ENCODE measurements at regions not wholly inside any gene's neighbourhood (a gene's known extent, or its start where the extent isn't known, plus 50 kb on each side); places are given as distances from the start of the nearest gene placed in this dataset.

DNA sequence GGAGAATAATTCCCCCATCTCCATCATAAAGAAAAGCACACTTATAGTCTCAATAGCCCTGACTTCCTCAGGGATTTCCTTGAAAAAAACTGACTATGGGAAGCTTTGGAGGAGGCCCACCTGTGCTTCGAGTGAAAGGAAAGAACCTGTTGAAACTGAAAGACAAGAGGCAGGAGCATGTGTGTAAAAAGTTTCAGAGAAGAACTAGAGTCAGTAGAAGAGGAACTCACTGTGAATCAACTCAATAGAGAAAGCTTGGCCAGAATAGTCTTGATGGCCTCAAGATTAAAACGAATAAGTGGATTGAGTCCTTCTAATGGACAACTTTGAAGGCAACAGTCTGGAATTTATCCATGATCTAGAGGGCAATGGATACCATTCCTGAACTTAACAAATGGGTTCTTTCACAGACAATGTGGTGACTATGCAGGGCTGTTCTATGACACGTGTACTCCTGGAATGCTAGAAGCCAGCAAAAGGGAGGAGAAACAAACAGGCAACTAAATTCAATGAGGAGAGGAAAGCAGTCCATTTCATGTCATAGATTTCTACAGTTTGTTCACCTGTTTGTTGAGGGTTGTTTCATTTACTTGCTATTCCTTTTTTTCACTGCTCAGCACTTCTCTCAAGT, 442.3 kb downstream of the GRB14 start:
- no peak for DNase-seq (ENCODE audit: low spot score)

DNA sequence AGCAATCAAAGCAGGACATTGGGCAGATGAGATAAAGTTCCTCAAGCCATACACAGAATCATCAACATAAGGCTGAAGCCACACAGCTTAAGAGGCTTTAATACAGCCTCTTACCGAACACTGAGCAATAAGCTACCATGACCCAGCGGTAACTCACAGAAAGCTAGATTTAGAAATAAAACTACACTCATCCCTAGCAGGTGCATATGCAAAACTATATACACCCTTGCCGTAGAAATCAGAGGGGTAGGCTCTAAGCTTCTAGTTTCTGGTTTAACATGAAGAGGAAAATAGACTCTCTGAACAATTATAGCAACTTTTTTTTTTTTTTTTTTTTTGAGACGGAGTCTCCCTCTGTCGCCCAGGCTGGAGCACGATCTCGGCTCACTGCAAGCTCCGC, 428.8 kb upstream of the FIGN start:
- DNase-seq (ENCODE audit: low spot score) = no peak

DNA sequence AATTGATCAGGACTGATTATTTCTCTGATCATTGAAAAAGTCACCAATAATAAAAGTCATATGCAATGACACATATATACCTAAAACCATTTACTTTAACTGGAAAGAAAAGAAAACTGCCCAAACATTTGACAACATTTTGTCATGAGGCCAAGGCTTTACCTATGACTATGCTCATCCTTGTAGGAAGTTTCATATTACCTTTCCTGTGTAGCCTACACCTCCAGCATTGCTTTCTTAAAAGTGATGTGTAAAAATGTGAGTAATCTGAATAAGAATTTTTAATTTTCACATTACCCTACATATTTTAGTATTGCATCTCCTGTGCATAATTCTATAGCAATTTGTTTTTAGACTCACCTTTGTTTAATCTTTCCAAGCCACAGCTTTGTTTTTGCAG, 419.8 kb upstream of the FIGN start:
- DNase-seq (ENCODE audit: low spot score) = no peak

DNA sequence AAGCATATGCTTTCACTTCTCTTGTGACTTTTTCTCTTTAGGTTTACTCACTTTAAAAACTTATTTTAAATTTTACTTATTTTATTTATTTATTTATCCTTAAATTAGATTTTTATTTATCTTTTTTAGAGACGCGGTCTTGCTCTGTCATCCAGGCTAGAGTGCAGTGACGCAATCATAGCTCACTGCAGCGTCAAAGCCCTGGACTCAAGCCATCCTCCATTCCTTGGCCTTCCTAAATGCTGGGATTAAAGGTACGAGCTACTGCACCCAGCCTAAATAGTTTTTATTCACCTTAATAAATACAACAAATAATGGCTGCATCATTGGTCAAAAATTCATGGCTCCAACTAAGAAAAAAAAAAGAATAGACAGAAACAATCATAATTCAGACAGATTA, 415.7 kb upstream of the FIGN start:
- no peak for DNase-seq (ENCODE audit: low spot score)

DNA sequence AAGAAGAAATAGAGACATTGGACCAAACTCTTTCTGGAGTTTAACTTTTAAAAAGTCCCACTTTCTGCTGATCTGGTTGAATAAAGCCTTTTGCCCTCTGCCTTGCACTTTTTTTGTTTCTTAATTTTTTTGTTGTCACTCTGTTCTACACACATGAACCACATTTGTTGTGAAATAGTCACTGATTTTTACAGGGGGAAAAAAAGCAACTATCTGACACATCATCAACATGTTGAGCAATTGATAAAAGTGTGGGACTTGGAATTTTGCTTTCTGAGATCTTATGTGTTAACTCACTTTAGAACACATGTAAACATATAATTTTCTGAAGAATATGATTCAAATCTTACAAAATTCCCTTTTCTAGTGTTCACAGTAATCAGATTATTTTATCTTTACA, 414.8 kb upstream of the FIGN start:
- DNase-seq (ENCODE audit: low spot score) = no peak

DNA sequence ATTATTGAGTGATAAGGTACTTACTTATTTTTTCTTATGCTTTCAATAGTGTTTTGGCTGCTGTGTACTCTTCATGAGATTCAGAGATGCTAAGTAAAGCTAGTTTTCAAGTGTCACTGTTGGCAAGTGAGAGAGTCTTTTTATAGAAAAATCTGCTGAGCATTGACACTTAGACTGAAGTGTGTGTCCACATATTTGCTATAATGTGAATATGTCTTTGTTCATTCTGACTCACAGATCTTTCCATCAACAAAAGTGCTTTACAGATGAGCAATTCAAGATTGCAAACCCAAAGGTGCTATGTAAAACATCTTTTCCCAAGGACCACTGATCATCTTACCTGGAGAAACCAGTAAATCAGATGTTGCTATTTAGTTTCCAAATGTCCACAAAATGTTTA, 410.6 kb upstream of the FIGN start:
- DNase-seq (ENCODE audit: low spot score) = no peak

DNA sequence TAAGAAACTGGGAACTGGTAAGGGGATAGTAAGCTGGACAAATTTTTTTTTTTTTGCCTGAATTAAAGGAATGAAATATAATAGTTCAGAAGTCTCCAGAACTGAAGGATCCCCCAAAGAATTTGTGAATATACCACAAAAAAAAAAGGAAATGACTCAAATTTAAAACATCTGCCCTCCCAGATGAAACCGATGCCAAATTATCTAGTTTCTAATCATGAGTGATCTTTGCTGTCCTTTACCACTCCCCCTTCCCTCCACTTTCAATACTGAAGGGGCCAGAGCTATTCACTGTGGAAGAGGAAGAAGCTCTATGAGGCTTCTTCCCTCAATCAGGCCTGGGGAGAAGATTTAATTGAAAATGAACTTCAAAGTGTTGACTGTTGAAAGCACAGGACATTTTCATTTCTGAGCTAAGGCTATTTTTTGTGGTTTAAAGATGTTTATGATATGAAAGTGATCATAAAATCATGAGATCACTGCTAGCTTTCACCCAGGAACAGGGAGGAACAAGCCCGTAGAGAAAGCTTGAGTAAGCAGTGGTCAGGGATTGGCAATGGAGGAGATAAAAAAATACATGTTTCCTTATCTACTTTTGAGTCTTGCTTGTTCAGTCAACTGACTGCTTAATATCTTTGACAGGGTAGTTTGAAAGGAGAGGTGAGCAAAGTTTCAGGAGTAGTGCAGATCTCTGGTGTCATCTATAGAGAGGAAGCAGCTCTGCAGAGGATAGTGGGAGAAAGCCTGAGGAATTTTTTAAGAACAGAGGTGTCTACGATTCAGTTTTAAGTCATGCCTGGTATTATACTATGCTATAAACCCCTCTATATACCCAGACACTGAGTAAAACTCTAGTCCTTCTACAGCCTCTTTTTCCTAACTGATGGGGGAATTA, 409.5 kb upstream of the FIGN start:
- DNase-seq (ENCODE audit: low spot score) = no peak

DNA sequence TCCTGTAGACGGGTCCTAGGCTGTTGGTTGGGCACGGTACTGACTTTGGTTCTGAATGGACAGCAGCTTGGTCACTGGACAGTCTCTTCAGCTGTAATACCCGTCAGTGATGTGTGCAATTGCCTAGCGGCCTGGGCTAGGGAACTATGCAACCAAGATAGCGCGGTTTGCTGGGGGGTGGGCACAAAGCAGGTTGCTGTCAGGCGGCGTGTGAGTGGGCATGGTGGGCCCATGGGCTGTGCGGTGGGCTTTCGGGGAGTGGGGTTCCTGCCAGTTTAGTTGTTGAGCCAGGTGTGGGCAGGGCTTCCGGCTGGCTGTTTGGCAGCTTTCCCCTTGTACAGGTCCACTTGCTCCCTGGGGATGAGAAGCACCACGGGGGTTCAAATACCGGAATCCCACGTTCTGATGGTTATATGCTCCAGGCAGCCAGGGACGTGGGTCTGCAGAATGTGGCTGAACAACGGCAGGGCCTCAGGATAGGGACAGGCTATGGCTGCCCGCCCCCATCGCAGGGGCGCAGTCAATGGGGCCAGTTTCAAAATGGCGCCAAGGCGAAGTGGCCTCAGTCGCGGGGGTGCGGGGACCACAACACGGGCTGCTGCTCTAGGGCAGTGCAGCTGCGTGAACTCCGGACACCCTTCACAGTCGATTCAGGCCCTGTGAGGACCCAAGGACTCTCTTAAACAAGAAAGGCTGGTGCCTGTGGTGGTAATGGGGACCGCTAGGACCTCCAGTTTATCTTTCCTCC, 407.5 kb upstream of the FIGN start:
- no peak for DNase-seq (ENCODE audit: low spot score)

DNA sequence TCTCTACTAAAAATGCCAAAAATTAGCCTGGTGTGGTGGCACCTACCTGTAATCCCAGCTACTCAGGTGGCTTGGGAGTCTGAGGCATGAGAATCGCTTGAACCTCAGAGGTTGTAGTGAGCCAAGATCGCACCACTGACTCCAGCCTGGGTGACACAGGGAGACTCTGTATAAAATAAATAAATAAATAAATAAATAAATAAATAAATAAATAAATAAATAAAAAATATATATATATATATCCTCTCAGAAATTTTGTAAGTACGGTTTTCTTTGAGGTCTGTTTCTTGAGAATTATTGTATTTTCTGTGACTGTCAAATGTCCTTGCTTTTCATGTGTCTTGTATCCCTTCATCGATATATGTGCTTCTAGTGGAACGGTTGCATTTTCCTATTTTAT, 406.9 kb upstream of the FIGN start:
- DNase-seq (ENCODE audit: low spot score) = no peak

DNA sequence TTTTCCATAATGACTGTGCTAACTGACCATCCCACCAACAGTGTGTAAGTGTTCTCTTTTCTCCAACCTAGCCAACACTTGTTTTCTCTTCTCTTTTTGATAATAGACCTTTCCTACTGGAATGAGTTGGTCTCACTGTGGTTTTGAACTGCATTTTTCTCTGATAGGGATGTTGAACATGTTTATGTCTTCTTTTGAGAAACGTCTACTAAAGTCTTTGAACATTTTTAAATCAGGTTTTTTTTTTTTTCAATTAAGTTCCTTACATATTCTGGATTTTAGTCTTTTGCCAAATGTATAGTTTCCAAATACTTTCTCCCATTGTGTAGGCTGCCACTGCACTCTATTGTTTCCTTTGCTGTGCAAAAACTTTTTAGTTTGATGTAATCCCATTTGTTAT, 405.5 kb upstream of the FIGN start:
- no peak for DNase-seq (ENCODE audit: low spot score)

DNA sequence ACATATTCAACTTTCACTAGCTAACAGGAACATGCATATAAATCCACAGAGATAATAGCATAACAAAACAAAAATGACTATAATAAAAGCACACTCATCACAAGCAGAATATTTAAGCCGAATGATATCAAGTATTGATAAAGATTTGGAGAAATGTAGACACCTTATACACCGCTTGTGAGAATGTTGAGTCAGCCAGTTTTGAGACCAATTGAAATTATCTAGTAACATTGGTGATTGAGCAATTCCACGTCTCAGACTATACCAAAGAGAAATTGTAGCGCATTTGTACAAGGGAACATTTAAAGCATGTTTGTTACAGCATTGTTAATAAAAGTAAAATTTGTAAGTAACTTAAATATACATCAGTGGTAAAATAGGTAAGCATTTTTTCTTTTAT, 402.9 kb upstream of the FIGN start:
- DNase-seq (ENCODE audit: low spot score) = no peak

DNA sequence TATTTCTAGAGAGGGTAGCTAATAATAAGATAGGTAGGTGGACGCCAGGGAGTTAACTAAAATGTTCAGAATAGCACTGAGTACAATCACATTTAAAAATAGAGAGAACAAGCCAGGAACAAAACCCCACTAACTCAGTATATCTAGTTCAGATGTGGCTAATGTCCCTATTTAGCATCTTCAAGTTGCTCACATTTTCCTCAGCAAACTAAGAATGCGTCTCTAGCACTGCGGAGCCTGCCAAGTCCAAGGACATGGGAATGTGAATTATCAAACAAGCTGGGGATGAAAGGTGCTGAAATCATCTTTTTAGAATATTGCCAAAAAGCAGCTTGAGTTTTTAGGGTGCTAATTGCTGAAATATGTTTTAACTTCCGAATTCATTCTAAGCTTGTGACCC, 398.5 kb upstream of the FIGN start:
- no peak for DNase-seq (ENCODE audit: low spot score)

DNA sequence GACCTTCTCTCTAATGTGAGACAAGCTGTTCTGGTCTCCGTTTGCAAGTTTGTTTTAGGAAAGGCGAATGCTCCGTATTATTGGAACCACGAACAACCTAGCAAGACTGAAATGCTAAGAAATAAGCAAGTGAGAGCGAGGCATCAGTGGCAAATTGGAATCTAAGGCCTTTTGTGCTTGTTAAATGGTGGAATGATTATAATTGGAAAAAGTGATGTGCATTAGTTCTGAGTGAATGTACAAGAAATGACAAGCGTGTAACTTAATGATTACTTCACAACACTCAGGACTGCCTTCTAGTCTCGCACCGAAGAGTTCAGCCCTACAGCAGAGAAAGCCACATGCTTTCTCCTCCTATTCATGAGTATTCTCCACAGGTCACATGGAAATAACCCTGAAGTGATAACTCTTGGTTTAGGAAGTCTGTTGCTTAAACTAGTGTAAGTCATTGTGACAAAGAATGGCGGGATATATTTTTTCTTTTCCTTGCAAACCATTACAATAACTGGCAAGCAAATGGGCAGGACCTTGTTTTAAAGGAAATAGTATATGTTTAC, 392.2 kb upstream of the FIGN start:
- no peak for DNase-seq (ENCODE audit: low spot score)

DNA sequence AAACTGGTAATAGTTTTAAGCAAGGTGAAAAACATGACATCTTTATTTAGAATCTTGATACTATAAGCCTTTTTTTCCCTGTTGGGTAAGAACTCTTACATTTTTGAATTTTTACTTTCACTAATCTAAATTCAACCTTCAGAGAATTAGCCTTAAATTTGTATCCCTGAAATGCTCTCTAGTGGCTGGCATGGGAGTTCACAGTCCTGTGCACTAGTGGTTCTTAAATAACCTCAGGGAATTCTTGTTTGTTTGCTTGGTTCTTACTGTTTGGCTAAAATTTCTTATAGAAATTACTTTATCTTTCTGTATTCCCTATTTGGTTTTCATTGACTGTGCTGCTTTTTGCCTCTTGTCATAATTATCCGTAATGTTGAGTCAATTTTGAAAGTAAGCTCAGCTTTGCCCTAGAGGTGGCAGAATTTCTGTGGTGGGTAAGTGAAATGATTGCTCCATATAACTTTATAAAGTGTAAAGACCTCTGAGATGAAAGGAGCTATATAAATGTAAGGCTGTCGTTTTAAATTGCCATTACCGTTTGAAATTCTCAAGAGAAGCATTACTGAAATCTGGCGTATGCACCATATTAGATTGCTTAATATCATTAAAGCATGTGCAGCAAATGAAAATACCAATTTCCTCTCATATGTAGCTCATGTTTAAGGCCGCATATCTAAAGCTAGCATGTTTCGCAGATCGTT, 391.3 kb upstream of the FIGN start:
- DNase-seq (ENCODE audit: low spot score) = no peak

DNA sequence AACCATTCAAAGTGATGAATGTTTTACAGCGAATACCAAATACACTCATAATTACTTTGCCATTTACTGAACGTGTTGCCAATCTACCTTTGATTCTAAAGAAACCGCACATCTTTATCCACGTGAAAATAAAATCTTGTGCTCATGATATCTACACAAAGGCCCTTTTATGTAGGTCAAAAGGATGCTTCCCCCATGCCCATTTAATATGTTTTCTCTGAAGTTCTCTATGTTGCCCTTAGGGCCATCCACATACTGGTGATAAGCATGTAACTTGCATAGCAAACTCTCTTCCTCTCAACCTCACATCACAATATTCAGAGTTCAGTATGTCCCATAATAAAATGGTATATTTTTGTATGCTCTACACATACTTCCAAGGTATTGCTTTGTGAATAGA, 380.0 kb upstream of the FIGN start:
- DNase-seq (ENCODE audit: low spot score) = no peak

DNA sequence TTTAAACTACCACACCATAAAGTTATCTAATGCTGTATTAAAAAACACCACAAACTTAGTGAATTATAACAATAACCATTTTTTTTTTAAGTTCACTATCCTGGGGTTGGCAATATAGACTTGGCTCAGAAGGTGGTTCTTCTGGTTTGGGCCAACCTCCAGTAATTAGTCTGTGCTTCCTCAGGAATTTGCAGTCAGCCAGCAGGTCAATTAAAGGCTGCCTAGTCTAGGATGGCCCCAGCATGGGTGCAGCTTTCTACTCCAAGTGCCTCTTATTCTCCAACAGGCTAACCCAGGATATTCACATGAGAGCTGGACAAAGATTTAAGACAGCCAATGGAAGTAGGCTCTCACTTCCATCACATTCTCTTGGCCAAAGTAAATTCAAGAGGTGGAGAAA, 379.1 kb upstream of the FIGN start:
- DNase-seq (ENCODE audit: low spot score) = no peak

DNA sequence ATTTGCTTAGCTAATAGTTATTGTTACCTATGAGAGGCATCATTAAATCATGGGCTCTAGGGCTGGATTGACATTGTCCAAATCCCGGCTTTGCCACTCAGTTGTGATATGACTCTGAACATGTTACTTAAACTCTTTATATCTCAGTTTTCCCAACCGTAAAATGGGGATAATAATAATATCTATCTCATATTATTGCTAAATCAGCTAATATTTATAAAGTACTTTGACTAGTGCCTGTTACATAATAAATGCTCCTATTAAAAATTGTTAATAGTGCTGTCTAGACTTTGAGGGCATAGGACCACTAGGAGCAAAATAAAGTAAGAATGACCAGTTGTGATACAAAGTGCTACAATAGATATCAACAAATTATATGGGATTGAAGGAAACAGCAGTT, 376.3 kb upstream of the FIGN start:
- no peak for DNase-seq (ENCODE audit: low spot score)

DNA sequence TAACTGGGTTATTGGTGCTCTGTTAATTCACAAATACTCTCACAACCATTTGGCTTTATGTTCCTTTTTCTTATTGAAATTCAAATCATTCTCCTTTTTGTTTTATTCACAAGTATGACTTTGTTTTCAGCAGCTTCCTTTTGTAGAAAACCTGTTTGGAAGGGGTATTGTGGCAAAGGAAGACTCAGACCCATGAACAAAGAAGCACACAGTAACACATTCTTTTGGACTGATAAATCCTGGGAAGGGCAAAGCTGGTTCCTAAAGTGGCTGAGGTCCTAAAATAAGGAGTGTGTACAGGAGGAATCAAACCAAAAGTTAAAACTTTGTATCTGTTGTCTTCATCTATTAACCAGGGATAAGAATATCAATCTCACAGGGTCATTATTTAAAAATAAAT, 374.7 kb upstream of the FIGN start:
- no peak for DNase-seq (ENCODE audit: low spot score)

DNA sequence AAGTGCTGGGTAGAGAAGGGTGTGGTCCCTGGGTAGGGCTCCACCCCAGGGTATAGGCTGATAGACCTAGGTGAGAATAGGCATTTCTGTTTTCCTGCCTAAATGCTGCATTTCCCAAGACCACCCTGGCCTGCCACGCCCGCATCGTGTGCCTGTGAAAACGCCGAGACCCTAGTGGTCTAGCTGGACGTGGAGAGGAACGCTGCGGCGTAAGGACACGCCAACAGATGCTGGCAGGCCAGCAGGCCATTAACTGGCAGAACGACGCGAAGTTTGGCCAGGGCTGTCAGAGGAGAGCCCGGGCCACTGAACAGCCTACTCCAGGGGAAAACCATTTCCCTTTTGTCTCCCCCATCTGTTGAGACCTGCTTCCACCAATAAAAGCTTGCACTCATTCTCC, 373.2 kb upstream of the FIGN start:
- no peak for DNase-seq (ENCODE audit: low spot score)

DNA sequence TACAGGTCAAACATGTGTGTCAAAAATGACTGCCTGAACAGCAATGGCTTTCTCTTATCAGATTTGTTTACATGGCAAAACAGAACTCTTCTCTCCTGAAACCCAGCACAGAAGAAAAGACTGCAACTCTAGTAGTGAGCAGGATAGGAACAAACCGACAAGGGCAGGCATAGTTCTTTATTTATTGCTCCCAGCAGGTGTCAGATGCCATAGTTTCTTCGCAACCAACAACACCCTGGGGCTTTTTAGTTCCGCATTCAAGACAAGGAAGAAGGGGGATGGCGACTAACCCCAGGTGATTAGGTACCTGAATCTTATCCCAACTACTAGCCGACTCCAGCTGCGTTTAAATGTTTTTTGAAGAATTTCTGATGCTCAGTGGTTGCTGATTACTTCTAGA, 367.5 kb upstream of the FIGN start:
- DNase-seq (ENCODE audit: low spot score) = no peak

DNA sequence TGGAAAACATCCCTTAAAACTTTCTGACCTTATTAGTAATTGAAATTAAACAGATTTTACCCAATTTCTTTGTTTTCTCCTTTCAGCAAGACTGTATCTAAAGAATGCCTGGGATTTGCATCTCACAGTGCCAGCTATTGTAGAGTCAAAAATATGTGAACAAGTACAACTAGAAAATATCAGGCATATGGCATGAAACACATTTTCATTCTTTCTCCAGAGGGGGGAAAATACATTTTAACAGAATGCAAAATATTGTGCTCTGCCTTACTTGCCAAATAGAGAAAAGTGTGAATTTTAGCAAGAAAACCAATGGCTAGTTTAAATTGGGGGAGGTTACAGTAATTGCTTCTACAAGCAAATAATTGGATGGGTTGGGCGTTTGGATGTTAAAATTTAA, 366.6 kb upstream of the FIGN start:
- no peak for DNase-seq (ENCODE audit: low spot score)

DNA sequence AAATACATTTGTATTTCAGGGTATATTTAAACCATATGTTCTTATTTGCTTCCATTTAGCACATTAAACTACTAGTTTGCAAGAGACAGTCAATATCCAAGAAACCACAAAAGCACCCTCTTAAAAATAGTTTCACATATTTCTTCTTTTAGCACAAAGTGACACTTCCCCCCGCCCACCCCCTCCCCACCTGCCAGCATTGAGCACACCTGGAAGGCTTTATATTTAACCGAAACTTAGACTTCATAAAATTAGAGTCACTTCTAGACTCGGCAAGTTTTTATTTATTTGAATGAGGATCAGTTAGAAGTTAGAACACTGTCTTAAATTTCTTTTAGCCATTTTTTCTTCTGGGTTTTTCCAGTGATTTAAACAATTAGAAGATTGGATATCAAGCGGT, 355.9 kb upstream of the FIGN start:
- no peak for DNase-seq (ENCODE audit: low spot score)

Data from RKO (cell line).